ENCODE measurements at regions not wholly inside any gene's neighbourhood (a gene's known extent, or its start where the extent isn't known, plus 50 kb on each side); places are given as distances from the start of the nearest gene placed in this dataset.
"Not testable (repeated sequence)": the region's sequence is repeated elsewhere in the genome, so short reads cannot be mapped to it uniquely, and the experiment has no call there.

GRCh38 chr3:147297761-147298350 lies 108.5 kb downstream of the ZIC4 start:
- H3K4me3 ChIP-seq (ENCODE audit: low read depth, low read length) = peak overlapping the region; percentile 15
- peak; percentile 35 for TF ChIP-seq CTCF (IDR thresholded peaks at IDR 0.05; ENCODE audit: low read depth, low read length, missing control alignments)
- in situ Hi-C loops (cut with HindIII; ENCODE audit: low sequenced_read_pairs) = no loop called here
- DNase-seq (ENCODE audit: low read depth) = peak; percentile 19

GRCh38 chr3:147287370-147287769 lies 119.0 kb downstream of the ZIC4 start:
- H3K4me3 ChIP-seq (ENCODE audit: low read depth, low read length); DNase-seq (ENCODE audit: low read depth); in situ Hi-C loops (cut with HindIII; ENCODE audit: low sequenced_read_pairs): not testable (repeated sequence)

GRCh38 chr3:147269907-147270306 lies 136.4 kb downstream of the ZIC4 start:
- H3K4me3 ChIP-seq (ENCODE audit: low read depth, low read length) = no peak overlapping the region
- TF ChIP-seq CTCF (IDR thresholded peaks at IDR 0.05; ENCODE audit: low read depth, low read length, missing control alignments) = no peak
- in situ Hi-C loops (cut with HindIII; ENCODE audit: low sequenced_read_pairs) = no loop called here
- no peak for DNase-seq (ENCODE audit: low read depth)

GRCh38 chr3:147267434-147267833 lies 138.9 kb downstream of the ZIC4 start:
- in situ Hi-C loops (cut with HindIII; ENCODE audit: low sequenced_read_pairs) = no loop called here
- H3K4me3 ChIP-seq (ENCODE audit: low read depth, low read length) = no peak overlapping the region
- TF ChIP-seq CTCF (IDR thresholded peaks at IDR 0.05; ENCODE audit: low read depth, low read length, missing control alignments) = no peak
- no peak for DNase-seq (ENCODE audit: low read depth)

- in situ Hi-C loops (cut with HindIII; ENCODE audit: low sequenced_read_pairs) = no loop called here
- H3K4me3 ChIP-seq (ENCODE audit: low read depth, low read length) = no peak overlapping the region
- no peak for TF ChIP-seq CTCF (IDR thresholded peaks at IDR 0.05; ENCODE audit: low read depth, low read length, missing control alignments)
- DNase-seq (ENCODE audit: low read depth) = no peak
These were observed 148.4 kb downstream of the ZIC4 start for GRCh38 chr3:147257944-147258343.

GRCh38 chr3:147256739-147257138 lies 149.6 kb downstream of the ZIC4 start:
- in situ Hi-C loops (cut with HindIII; ENCODE audit: low sequenced_read_pairs) = no loop called here
- TF ChIP-seq CTCF (IDR thresholded peaks at IDR 0.05; ENCODE audit: low read depth, low read length, missing control alignments) = no peak
- H3K4me3 ChIP-seq (ENCODE audit: low read depth, low read length) = no peak overlapping the region
- no peak for DNase-seq (ENCODE audit: low read depth)

GRCh38 chr3:147246906-147247305 lies 159.4 kb downstream of the ZIC4 start:
- no peak for DNase-seq (ENCODE audit: low read depth)
- in situ Hi-C loops (cut with HindIII; ENCODE audit: low sequenced_read_pairs) = no loop called here

GRCh38 chr3:147245638-147246037 lies 160.7 kb downstream of the ZIC4 start:
- DNase-seq (ENCODE audit: low read depth); in situ Hi-C loops (cut with HindIII; ENCODE audit: low sequenced_read_pairs): not testable (repeated sequence)

More at GRCh38 chr3:147246906-147247305, 159.4 kb downstream of the ZIC4 start:
- no peak overlapping the region for H3K4me3 ChIP-seq (ENCODE audit: low read depth, low read length)
- TF ChIP-seq CTCF (IDR thresholded peaks at IDR 0.05; ENCODE audit: low read depth, low read length, missing control alignments) = no peak

GRCh38 chr3:147245022-147245421 lies 161.3 kb downstream of the ZIC4 start:
- H3K4me3 ChIP-seq (ENCODE audit: low read depth, low read length); in situ Hi-C loops (cut with HindIII; ENCODE audit: low sequenced_read_pairs); DNase-seq (ENCODE audit: low read depth): not testable (repeated sequence)

More at GRCh38 chr3:147245638-147246037, 160.7 kb downstream of the ZIC4 start:
- H3K4me3 ChIP-seq (ENCODE audit: low read depth, low read length) = not testable (repeated sequence)
